ENCODE measurements at regions not wholly inside any gene's neighbourhood (a gene's known extent, or its start where the extent isn't known, plus 50 kb on each side); places are given as distances from the start of the nearest gene placed in this dataset.
A peak's percentile ranks its signal among the peaks of the same experiment; 100 is the strongest.

- 63 to 75% methylated on average over 5 of the region's 5 CpGs for WGBS, 2 donors
- H3K9me3 ChIP-seq (ENCODE audit: control insufficient read depth in 4 of 4, insufficient read depth in 3 of 4, low read length in 3 of 4) = no peaks in the 10 kb centered on the region
- no peak overlapping the region for H3K9ac ChIP-seq (ENCODE audit: insufficient read depth in 1 of 2, low read length in 2 of 2)
- H3K27ac ChIP-seq (ENCODE audit: low read depth in 1 of 2, low read length in 1 of 2) = no peak overlapping the region
- ATAC-seq (ENCODE audit: insufficient read depth, low FRiP score) = no peak
- peaks cover 0 to 41% (median 8%) of the 10 kb centered on the region in 5 donors for H3K4me1 ChIP-seq (ENCODE audit: control insufficient read depth in 5 of 5, insufficient read depth in 5 of 5, low read length in 5 of 5)
- H3K4me3 ChIP-seq = no peak overlapping the region
- peak; percentile 54 to 95 (median 92) for DNase-seq
- no peaks in the 10 kb centered on the region for H3K36me3 ChIP-seq (ENCODE audit: control insufficient read depth in 4 of 4, insufficient read depth in 4 of 4, low read length in 4 of 4)
- TF ChIP-seq CTCF (IDR thresholded peaks at IDR 0.05; ENCODE audit: control extremely low read depth, extremely low read depth) = no peak
- no peaks in the 10 kb centered on the region for H3K27me3 ChIP-seq (ENCODE audit: control insufficient read depth in 3 of 3, insufficient read depth in 3 of 3, low read length in 2 of 3)
Observed at GRCh38 chr5:126365446-126366198, 57.6 kb upstream of the GRAMD2B start.

- no peak for TF ChIP-seq CTCF (IDR thresholded peaks at IDR 0.05; ENCODE audit: control extremely low read depth, extremely low read depth)
- H3K4me3 ChIP-seq = no peak overlapping the region
- H3K9me3 ChIP-seq (ENCODE audit: control insufficient read depth in 4 of 4, insufficient read depth in 3 of 4, low read length in 3 of 4) = no peaks in the 10 kb centered on the region
- H3K9ac ChIP-seq (ENCODE audit: insufficient read depth in 1 of 2, low read length in 2 of 2) = no peak overlapping the region
- H3K27me3 ChIP-seq (ENCODE audit: control insufficient read depth in 3 of 3, insufficient read depth in 3 of 3, low read length in 2 of 3) = no peaks in the 10 kb centered on the region
- H3K27ac ChIP-seq (ENCODE audit: low read depth in 1 of 2, low read length in 1 of 2) = no peak overlapping the region
- no peaks in the 10 kb centered on the region for H3K36me3 ChIP-seq (ENCODE audit: control insufficient read depth in 4 of 4, insufficient read depth in 4 of 4, low read length in 4 of 4)
- ATAC-seq (ENCODE audit: insufficient read depth, low FRiP score) (no peak), DNase-seq (peak in 2 of 3 donors; percentile 29 to 47)
- peaks cover 0 to 41% (median 8%) of the 10 kb centered on the region in 5 donors for H3K4me1 ChIP-seq (ENCODE audit: control insufficient read depth in 5 of 5, insufficient read depth in 5 of 5, low read length in 5 of 5)
- 56 to 67% methylated on average over 1 of the region's 1 CpG for WGBS, 2 donors
Observed at GRCh38 chr5:126366199-126366560, 57.0 kb upstream of the GRAMD2B start.

- peaks cover 0 to 41% (median 8%) of the 10 kb centered on the region in 5 donors for H3K4me1 ChIP-seq (ENCODE audit: control insufficient read depth in 5 of 5, insufficient read depth in 5 of 5, low read length in 5 of 5)
- no peak overlapping the region for H3K4me3 ChIP-seq
- no peaks in the 10 kb centered on the region for H3K36me3 ChIP-seq (ENCODE audit: control insufficient read depth in 4 of 4, insufficient read depth in 4 of 4, low read length in 4 of 4)
- DNase-seq (no peak), ATAC-seq (ENCODE audit: insufficient read depth, low FRiP score) (no peak)
- H3K27ac ChIP-seq (ENCODE audit: low read depth in 1 of 2, low read length in 1 of 2) = no peak overlapping the region
- whole genome bisulfite sequencing, 2 donors = 73% methylated on average over 2 of the region's 2 CpGs
- no peaks in the 10 kb centered on the region for H3K27me3 ChIP-seq (ENCODE audit: control insufficient read depth in 3 of 3, insufficient read depth in 3 of 3, low read length in 2 of 3)
- no peaks in the 10 kb centered on the region for H3K9me3 ChIP-seq (ENCODE audit: control insufficient read depth in 4 of 4, insufficient read depth in 3 of 4, low read length in 3 of 4)
- TF ChIP-seq CTCF (IDR thresholded peaks at IDR 0.05; ENCODE audit: control extremely low read depth, extremely low read depth) = no peak
- no peak overlapping the region for H3K9ac ChIP-seq (ENCODE audit: insufficient read depth in 1 of 2, low read length in 2 of 2)
Observed at GRCh38 chr5:126368239-126368812, 54.9 kb upstream of the GRAMD2B start.

Measured in lung (tissue), 11 donors.